PC-3 (cell line): ENCODE measurements at regions not wholly inside any gene's neighbourhood (a gene's known extent, or its start where the extent isn't known, plus 50 kb on each side); places are given as distances from the start of the nearest gene placed in this dataset.

Source experiments
- CTCF ChIP-seq: fragments of 300-600 bp; sonication (generic); conservative IDR thresholded peaks from 2 replicates; pipeline ENCODE4 v1.5.1; 2017; ENCODE audit warnings: antibody characterized with exemption, low read depth, mild to moderate bottlenecking, low read length
- EZH2 ChIP-seq: fragments of 300-600 bp; sonication (generic); IDR thresholded peaks from one replicate; pipeline ENCODE4 v1.6.1; 2017; ENCODE audit warnings: antibody characterized with exemption, mild to moderate bottlenecking, low read length; ENCODE audit not compliant: unreplicated experiment
- EZH2phosphoT487 ChIP-seq: fragments of 300-600 bp; sonication (generic); IDR thresholded peaks from 2 replicates; pipeline ENCODE4 v1.6.1; 2018; ENCODE audit warnings: mild to moderate bottlenecking, antibody characterized with exemption, low read length, borderline replicate concordance

- TF ChIP-seq CTCF (no peak), EZH2phosphoT487 (no peak), EZH2 (no peak)
Observed at GRCh38 chr21:24825348-24825747, 781.9 kb downstream of the MRPL39 start.
